A673 (cell line): ENCODE measurements at regions not wholly inside any gene's neighbourhood (a gene's known extent, or its start where the extent isn't known, plus 50 kb on each side); places are given as distances from the start of the nearest gene placed in this dataset.
"Not testable (repeated sequence)": the region's sequence is repeated elsewhere in the genome, so short reads cannot be mapped to it uniquely, and the experiment has no call there.

Experiments used
- BruUV-seq: library from RNA; stranded (reverse); fragments of 400-500 nt; replicated peaks from 2 replicates; lab custom pipeline; 2021; lab: Mats Ljungman, UMichigan
- CTCF ChIA-PET: fragments of 300-600 bp; sonication (Branson Sonifier 250); formaldehyde crosslinking; loops from one replicate; lab custom pipeline; 2022; ENCODE audit warnings: antibody characterized with exemption; lab: Charles Lee
- POLR2A ChIA-PET: fragments of 300-600 bp; sonication (Branson Sonifier 250); formaldehyde crosslinking; loops from one replicate; lab custom pipeline; 2022; ENCODE audit warnings: antibody characterized with exemption; ENCODE audit not compliant: low non-redundant PET; lab: Charles Lee
- DNase-seq: peaks from one replicate; pipeline ENCODE4 v3.0.0-alpha.2; 2015; ENCODE audit warnings: low spot score
- H3K27ac ChIP-seq: fragments of 200-600 bp; sonication (generic); 2 replicates; pipeline ENCODE4 v1.5.1; 2016; ENCODE audit warnings: mixed run types, low read depth, mild to moderate bottlenecking, mixed read lengths, antibody characterized with exemption, low read length; ENCODE audit not compliant: poor library complexity, severe bottlenecking
- H3K27me3 ChIP-seq: fragments of 200-600 bp; sonication (generic); replicated peaks from 2 replicates; pipeline ENCODE4 v1.6.1; 2017; ENCODE audit warnings: mixed run types, low read depth, mild to moderate bottlenecking, mixed read lengths, antibody characterized with exemption, low read length; ENCODE audit not compliant: insufficient read depth, poor library complexity
- H3K36me3 ChIP-seq: fragments of 200-600 bp; sonication (generic); 2 replicates; pipeline ENCODE4 v1.6.1; 2016; ENCODE audit warnings: mixed run types, mild to moderate bottlenecking, mixed read lengths, antibody characterized with exemption, low read length; ENCODE audit not compliant: insufficient read depth, poor library complexity, severe bottlenecking
- H3K4me1 ChIP-seq: fragments of 200-600 bp; sonication (generic); 2 replicates; pipeline ENCODE4 v1.6.1; 2017; ENCODE audit warnings: mixed run types, mild to moderate bottlenecking, mixed read lengths, antibody characterized with exemption, low read length; ENCODE audit not compliant: insufficient read depth, poor library complexity, severe bottlenecking
- H3K4me3 ChIP-seq: fragments of 200-600 bp; sonication (generic); 2 replicates; pipeline ENCODE4 v1.5.1; 2016; ENCODE audit warnings: low read depth, mixed run types, mild to moderate bottlenecking, mixed read lengths, low read length; ENCODE audit not compliant: poor library complexity, severe bottlenecking
- H3K9me3 ChIP-seq: fragments of 200-600 bp; sonication (generic); 2 replicates; pipeline ENCODE4 v1.6.1; 2016; ENCODE audit warnings: mixed run types, low read depth, mild to moderate bottlenecking, mixed read lengths, antibody characterized with exemption, low read length; ENCODE audit not compliant: poor library complexity, severe bottlenecking
- CTCF ChIP-seq: fragments of 300-800, 200-600 bp; sonication (generic); conservative IDR thresholded peaks from 2 replicates; pipeline ENCODE4 v1.5.1; 2017; ENCODE audit warnings: low read depth, mild to moderate bottlenecking, antibody characterized with exemption, low read length, moderate library complexity, mixed read lengths
- EZH2 ChIP-seq: fragments of 200-600 bp; sonication (generic); IDR thresholded peaks from 2 replicates; pipeline ENCODE4 v1.6.1; 2017; ENCODE audit warnings: borderline replicate concordance, low read depth, mild to moderate bottlenecking, mixed read lengths, antibody characterized with exemption, low read length; ENCODE audit not compliant: poor library complexity, severe bottlenecking
- intact Hi-C: fragments of 100-400 bp; cut with micrococcal nuclease; formaldehyde crosslinking; loops from one replicate; pipeline ENCODE4 v1.10.0; 2022; ENCODE audit not compliant: unreplicated experiment

- Histone ChIP-seq H3K27me3 (no peaks in the 10 kb centered on the region), H3K4me3 (no peak overlapping the region), H3K27ac (no peak overlapping the region), H3K9me3 (no peaks in the 10 kb centered on the region), H3K4me1 (no peaks in the 10 kb centered on the region), H3K36me3 (no peaks in the 10 kb centered on the region)
- TF ChIP-seq EZH2 (no peak), CTCF (no peak)
- POLR2A ChIA-PET: no interaction called here
- intact Hi-C loops: no loop called here
- no TSS peak for BruUV-seq
- CTCF ChIA-PET: no interaction called here
- no peak for DNase-seq
Observed at GRCh38 chr3:69484507-69485393, 98.9 kb upstream of the FRMD4B start.

GRCh38 chr3:69483449-69483848 is 97.6 kb upstream of the FRMD4B start:
- no peak overlapping the region for H3K27ac ChIP-seq
- TF ChIP-seq EZH2: no peak
- TF ChIP-seq CTCF: no peak
- H3K4me3 ChIP-seq: no peak overlapping the region
- H3K36me3 ChIP-seq: no peaks in the 10 kb centered on the region
- BruUV-seq: no TSS peak
- CTCF ChIA-PET: no interaction called here
- H3K27me3 ChIP-seq: no peaks in the 10 kb centered on the region
- POLR2A ChIA-PET: no interaction called here
- no peaks in the 10 kb centered on the region for H3K9me3 ChIP-seq
- intact Hi-C loops: no loop called here
- H3K4me1 ChIP-seq: no peaks in the 10 kb centered on the region
- DNase-seq: no peak

GRCh38 chr3:69480986-69481385 is 95.1 kb upstream of the FRMD4B start:
- H3K9me3 ChIP-seq, DNase-seq, H3K4me1 ChIP-seq, H3K36me3 ChIP-seq, CTCF ChIA-PET, H3K4me3 ChIP-seq, POLR2A ChIA-PET, H3K27me3 ChIP-seq, BruUV-seq, H3K27ac ChIP-seq, intact Hi-C loops: not testable (repeated sequence)

- TF ChIP-seq CTCF: no peak
- no peak for TF ChIP-seq EZH2
- no peak for DNase-seq
- no peak overlapping the region for H3K4me3 ChIP-seq
- no peak overlapping the region for H3K27ac ChIP-seq
- H3K4me1 ChIP-seq: no peaks in the 10 kb centered on the region
- CTCF ChIA-PET: no interaction called here
- BruUV-seq: no TSS peak
- no peaks in the 10 kb centered on the region for H3K36me3 ChIP-seq
- POLR2A ChIA-PET: no interaction called here
- intact Hi-C loops: no loop called here
- no peaks in the 10 kb centered on the region for H3K27me3 ChIP-seq
- no peaks in the 10 kb centered on the region for H3K9me3 ChIP-seq
Observed at GRCh38 chr3:69474186-69474585, 88.3 kb upstream of the FRMD4B start.
